H9 (cell line): ENCODE measurements at regions not wholly inside any gene's neighbourhood (a gene's known extent, or its start where the extent isn't known, plus 50 kb on each side); places are given as distances from the start of the nearest gene placed in this dataset.

Source experiments
- DNase-seq: peaks from one replicate; pipeline ENCODE4 v3.0.0-alpha.2; 2017
- H2AFZ ChIP-seq: one replicate; pipeline ENCODE4 v1.6.1; 2013; ENCODE audit warnings: mild to moderate bottlenecking, low read length, control low read depth, moderate library complexity
- H2AK5ac ChIP-seq: 2 replicates; pipeline ENCODE4 v1.6.1; 2013; ENCODE audit warnings: low read length, control low read depth, mixed read lengths; ENCODE audit not compliant: insufficient read length
- H2BK120ac ChIP-seq: one replicate; pipeline ENCODE4 v1.6.1; 2013; ENCODE audit warnings: low read depth, mild to moderate bottlenecking, low read length, control low read depth, inconsistent platforms; ENCODE audit not compliant: poor library complexity, severe bottlenecking
- H2BK12ac ChIP-seq: 2 replicates; pipeline ENCODE4 v1.6.1; 2013; ENCODE audit warnings: low read length, control low read depth, mixed read lengths, low read depth; ENCODE audit not compliant: insufficient read length
- H2BK15ac ChIP-seq: 2 replicates; pipeline ENCODE4 v1.6.1; 2013; ENCODE audit warnings: low read depth, low read length, control low read depth
- H2BK20ac ChIP-seq: one replicate; pipeline ENCODE4 v1.6.1; 2013; ENCODE audit warnings: low read depth, mild to moderate bottlenecking, low read length, control low read depth, inconsistent platforms; ENCODE audit not compliant: poor library complexity, severe bottlenecking
- H2BK5ac ChIP-seq: 2 replicates; pipeline ENCODE4 v1.6.1; 2013; ENCODE audit warnings: low read length, control low read depth, mixed read lengths; ENCODE audit not compliant: insufficient read length
- H3K14ac ChIP-seq: 2 replicates; pipeline ENCODE4 v1.6.1; 2013; ENCODE audit warnings: low read length, control low read depth; ENCODE audit not compliant: insufficient read depth
- H3K18ac ChIP-seq: 2 replicates; pipeline ENCODE4 v1.6.1; 2013; ENCODE audit warnings: low read depth, mild to moderate bottlenecking, mixed read lengths, low read length, control low read depth; ENCODE audit not compliant: insufficient read length
- H3K23ac ChIP-seq: 2 replicates; pipeline ENCODE4 v1.6.1; 2013; ENCODE audit warnings: low read length, control low read depth, mixed read lengths, low read depth; ENCODE audit not compliant: insufficient read length
- H3K23me2 ChIP-seq: 2 replicates; pipeline ENCODE4 v1.6.1; 2013; ENCODE audit warnings: low read depth, mild to moderate bottlenecking, mixed read lengths, low read length, control low read depth; ENCODE audit not compliant: insufficient read length, poor library complexity, severe bottlenecking
- H3K27ac ChIP-seq: 2 replicates; pipeline ENCODE4 v1.5.1; 2013; ENCODE audit warnings: low read length, control low read depth, mixed read lengths, low read depth; ENCODE audit not compliant: insufficient read length
- H3K27me3 ChIP-seq: 2 replicates; pipeline ENCODE4 v1.6.1; 2013; ENCODE audit warnings: low read length, control low read depth, inconsistent platforms; ENCODE audit not compliant: insufficient read depth
- H3K4ac ChIP-seq: 2 replicates; pipeline ENCODE4 v1.6.1; 2013; ENCODE audit warnings: low read depth, mild to moderate bottlenecking, control low read depth, inconsistent platforms, low read length, moderate library complexity
- H3K4me1 ChIP-seq: 2 replicates; pipeline ENCODE4 v1.6.1; 2013; ENCODE audit warnings: low read length, control low read depth, inconsistent platforms; ENCODE audit not compliant: insufficient read depth
- H3K4me2 ChIP-seq: 2 replicates; pipeline ENCODE4 v1.6.1; 2013; ENCODE audit warnings: low read length, control low read depth, mixed read lengths; ENCODE audit not compliant: insufficient read length, insufficient read depth
- H3K56ac ChIP-seq: 2 replicates; pipeline ENCODE4 v1.6.1; 2013; ENCODE audit warnings: low read depth, mild to moderate bottlenecking, mixed read lengths, low read length, control low read depth; ENCODE audit not compliant: insufficient read length
- H3K79me1 ChIP-seq: 2 replicates; pipeline ENCODE4 v1.6.1; 2013; ENCODE audit warnings: low read depth, mild to moderate bottlenecking, moderate library complexity, low read length, control low read depth, inconsistent platforms; ENCODE audit not compliant: insufficient read depth, poor library complexity, severe bottlenecking
- H3K79me2 ChIP-seq: 2 replicates; pipeline ENCODE4 v1.6.1; 2013; ENCODE audit warnings: low read length, control low read depth, inconsistent platforms; ENCODE audit not compliant: insufficient read depth
- H3K9ac ChIP-seq: 2 replicates; pipeline ENCODE4 v1.6.1; 2013; ENCODE audit warnings: low read length, control low read depth, mixed read lengths; ENCODE audit not compliant: insufficient read length; ENCODE audit errors: extremely low read depth
- H3K9me3 ChIP-seq: one replicate; pipeline ENCODE4 v1.6.1; 2013; ENCODE audit warnings: low read depth, low read length, inconsistent platforms; ENCODE audit not compliant: control insufficient read depth
- H3T11ph ChIP-seq: one replicate; pipeline ENCODE4 v1.6.1; 2013; ENCODE audit warnings: mild to moderate bottlenecking, low read length, control low read depth, inconsistent platforms
- H4K20me1 ChIP-seq: one replicate; pipeline ENCODE4 v1.6.1; 2013; ENCODE audit not compliant: control insufficient read depth, insufficient read length, insufficient read depth
- H4K5ac ChIP-seq: 2 replicates; pipeline ENCODE4 v1.6.1; 2013; ENCODE audit warnings: low read depth, mild to moderate bottlenecking, mixed read lengths, low read length, control low read depth; ENCODE audit not compliant: insufficient read length
- H4K8ac ChIP-seq: replicated peaks from 2 replicates; pipeline ENCODE4 v1.6.1; 2013; ENCODE audit warnings: low read length, control low read depth, mixed read lengths, low read depth; ENCODE audit not compliant: insufficient read length
- H4K91ac ChIP-seq: 2 replicates; pipeline ENCODE4 v1.6.1; 2013; ENCODE audit warnings: low read depth, mild to moderate bottlenecking, moderate library complexity, mixed read lengths, low read length, control low read depth; ENCODE audit not compliant: insufficient read length
- H3K27ac Mint-ChIP-seq, 3 experiments: 2 replicates in 2 of 3; 3 replicates in 1 of 3; pipeline ENCODE4 v1.8.0; 2020 to 2021; ENCODE audit warnings: mixed read lengths in 3 of 3, mild to moderate bottlenecking in 1 of 3, moderate library complexity in 1 of 3
- H3K27me3 Mint-ChIP-seq: 2 replicates; pipeline ENCODE4 v1.8.0; 2021; ENCODE audit warnings: low read depth, mild to moderate bottlenecking, moderate library complexity, mixed read lengths
- H3K36me3 Mint-ChIP-seq, 3 experiments: 2 replicates in 2 of 3; 3 replicates in 1 of 3; pipeline ENCODE4 v1.8.0; 2020 to 2021; ENCODE audit warnings: low read depth in 3 of 3, mixed read lengths in 3 of 3; ENCODE audit not compliant: insufficient read depth in 1 of 3
- H3K4me1 Mint-ChIP-seq, 2 experiments: 2 replicates each; pipeline ENCODE4 v1.8.0; 2020; ENCODE audit warnings: mixed read lengths in 2 of 2
- H3K4me3 Mint-ChIP-seq, 2 experiments: 2 replicates in 1 of 2; 3 replicates in 1 of 2; pipeline ENCODE4 v1.8.0; 2020 to 2021; ENCODE audit warnings: mild to moderate bottlenecking in 2 of 2, mixed read lengths in 2 of 2, moderate library complexity in 1 of 2
- H3K9me3 Mint-ChIP-seq, 2 experiments: 2 replicates in 1 of 2; 3 replicates in 1 of 2; pipeline ENCODE4 v1.8.0; 2020; ENCODE audit warnings: mild to moderate bottlenecking in 2 of 2, mixed read lengths in 2 of 2, moderate library complexity in 1 of 2
- WGBS: extraction: QIAGEN DNeasy Blood & Tissue Kit; methylation state at CpG from one replicate; pipeline ENCODE4 v1.1.7; 2013; ENCODE audit warnings: missing lambda C conversion rate, low lambda C conversion rate, mixed read lengths; ENCODE audit not compliant: insufficient read length; ENCODE audit errors: extremely low coverage; 5-methylcytosine and 5-hydroxymethylcytosine counted together
- TF ChIP-seq, protein P1 (sequence below): fragments of 200-600 bp; sonication (generic); conservative IDR thresholded peaks from 3 replicates; pipeline ENCODE4 v1.8.0; 2021; ENCODE audit warnings: antibody characterized with exemption, mild to moderate bottlenecking

GRCh38 chr20:50341880-50342637 lies 151.4 kb downstream of the CEBPB start:
- Histone ChIP-seq H4K5ac (no peak overlapping the region), H2BK20ac (no peak overlapping the region), H2BK12ac (no peak overlapping the region), H3K27ac (no peak overlapping the region), H3K23ac (no peak overlapping the region), H3K56ac (no peak overlapping the region), H3K9me3 (no peaks in the 10 kb centered on the region), H4K20me1 (no peaks in the 10 kb centered on the region), H3K4ac (no peak overlapping the region), H3K4me2 (no peak overlapping the region), H2AK5ac (no peak overlapping the region), H3T11ph (no peak overlapping the region), H3K79me1 (no peaks in the 10 kb centered on the region), H2AFZ (no peak overlapping the region), H3K23me2 (no peaks in the 10 kb centered on the region), H2BK120ac (no peak overlapping the region), H3K14ac (no peak overlapping the region), H4K91ac (no peak overlapping the region), H3K79me2 (no peaks in the 10 kb centered on the region), H3K9ac (no peak overlapping the region), H3K4me1 (no peaks in the 10 kb centered on the region), H2BK5ac (no peak overlapping the region), H3K27me3 (no peaks in the 10 kb centered on the region), H3K18ac (no peak overlapping the region), H4K8ac (no peak overlapping the region), H2BK15ac (no peak overlapping the region)
- Mint-ChIP-seq H3K4me1 (peaks cover 3 to 9% of the 10 kb centered on the region in 2 experiments; a peak in 3 of 4 replicates), H3K36me3 (no peaks in the 10 kb centered on the region), H3K27ac (0 out of 7 replicates have a peak overlapping the region, but pooled peaks of 1 of the 3 experiments have one; percentile 62), H3K9me3 (no peaks in the 10 kb centered on the region), H3K27me3 (no peaks in the 10 kb centered on the region), H3K4me3 (no peak overlapping the region; a peak in 1 of 5 replicates)
- TF ChIP-seq, protein P1, sequence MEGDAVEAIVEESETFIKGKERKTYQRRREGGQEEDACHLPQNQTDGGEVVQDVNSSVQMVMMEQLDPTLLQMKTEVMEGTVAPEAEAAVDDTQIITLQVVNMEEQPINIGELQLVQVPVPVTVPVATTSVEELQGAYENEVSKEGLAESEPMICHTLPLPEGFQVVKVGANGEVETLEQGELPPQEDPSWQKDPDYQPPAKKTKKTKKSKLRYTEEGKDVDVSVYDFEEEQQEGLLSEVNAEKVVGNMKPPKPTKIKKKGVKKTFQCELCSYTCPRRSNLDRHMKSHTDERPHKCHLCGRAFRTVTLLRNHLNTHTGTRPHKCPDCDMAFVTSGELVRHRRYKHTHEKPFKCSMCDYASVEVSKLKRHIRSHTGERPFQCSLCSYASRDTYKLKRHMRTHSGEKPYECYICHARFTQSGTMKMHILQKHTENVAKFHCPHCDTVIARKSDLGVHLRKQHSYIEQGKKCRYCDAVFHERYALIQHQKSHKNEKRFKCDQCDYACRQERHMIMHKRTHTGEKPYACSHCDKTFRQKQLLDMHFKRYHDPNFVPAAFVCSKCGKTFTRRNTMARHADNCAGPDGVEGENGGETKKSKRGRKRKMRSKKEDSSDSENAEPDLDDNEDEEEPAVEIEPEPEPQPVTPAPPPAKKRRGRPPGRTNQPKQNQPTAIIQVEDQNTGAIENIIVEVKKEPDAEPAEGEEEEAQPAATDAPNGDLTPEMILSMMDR: no peak
- no CpG with 5 or more reads among the region's 12 CpGs for WGBS
- no peak for DNase-seq
